IMR-90 (cell line): ENCODE measurements at regions not wholly inside any gene's neighbourhood (a gene's known extent, or its start where the extent isn't known, plus 50 kb on each side); places are given as distances from the start of the nearest gene placed in this dataset.

Experiments
- ATAC-seq: fragments of 200-7000 bp; cut with Tn5 transposase; 2 replicates; pipeline ENCODE4 v1.9.1; 2020; ENCODE audit warnings: low read depth, mild to moderate bottlenecking, moderate library complexity
- BruUV-seq: library from RNA; stranded (reverse); fragments of 400-500 nt; replicated peaks from 2 replicates; lab custom pipeline; 2021; lab: Mats Ljungman, UMichigan
- CTCF ChIA-PET: fragments of 300-600 bp; formaldehyde crosslinking; extraction: SDS; loops from one replicate; lab custom pipeline; 2021; ENCODE audit warnings: antibody characterized with exemption; lab: Yijun Ruan, JAX
- POLR2A ChIA-PET: fragments of 300-600 bp; sonication (Branson Sonifier 250); formaldehyde crosslinking; loops from one replicate; lab custom pipeline; 2022; ENCODE audit warnings: antibody characterized with exemption; ENCODE audit not compliant: unreplicated experiment; lab: Charles Lee
- DNase-seq: peaks from one replicate; pipeline ENCODE4 v3.0.0; 2013
- H2AFZ ChIP-seq: replicated peaks from 2 replicates; pipeline ENCODE3; 2013; ENCODE audit warnings: low read length, mild to moderate bottlenecking; ENCODE audit not compliant: poor library complexity
- H2AK5ac ChIP-seq: 2 replicates; pipeline ENCODE4 v1.6.1; 2013; ENCODE audit warnings: low read depth, low read length, inconsistent platforms
- H2AK9ac ChIP-seq: replicated peaks from 2 replicates; pipeline ENCODE3; 2013; ENCODE audit warnings: mild to moderate bottlenecking, low read depth, low read length, moderate library complexity; ENCODE audit not compliant: poor library complexity
- H2BK120ac ChIP-seq: 2 replicates; pipeline ENCODE4 v1.6.1; 2013; ENCODE audit warnings: low read depth, low read length, inconsistent platforms
- H2BK15ac ChIP-seq: 3 replicates; pipeline ENCODE4 v1.6.1; 2013; ENCODE audit warnings: low read depth, low read length, inconsistent platforms
- H2BK20ac ChIP-seq: 2 replicates; pipeline ENCODE4 v1.6.1; 2013; ENCODE audit warnings: low read depth, mild to moderate bottlenecking, inconsistent platforms, low read length, moderate library complexity
- H2BK5ac ChIP-seq: 2 replicates; pipeline ENCODE4 v1.6.1; 2013; ENCODE audit warnings: mild to moderate bottlenecking, low read depth, low read length, inconsistent platforms; ENCODE audit not compliant: poor library complexity, severe bottlenecking
- H3K14ac ChIP-seq: replicated peaks from 2 replicates; pipeline ENCODE4 v1.6.1; 2013; ENCODE audit warnings: low read depth, low read length, inconsistent platforms
- H3K18ac ChIP-seq: 2 replicates; pipeline ENCODE4 v1.6.1; 2013; ENCODE audit warnings: low read depth, low read length, control low read depth
- H3K23ac ChIP-seq: 2 replicates; pipeline ENCODE4 v1.6.1; 2013; ENCODE audit warnings: low read depth, low read length, inconsistent platforms
- H3K27ac ChIP-seq: 2 replicates; pipeline ENCODE4 v1.5.1; 2013; ENCODE audit warnings: mild to moderate bottlenecking, control low read depth, low read length; ENCODE audit not compliant: insufficient read depth
- H3K27me3 ChIP-seq: 2 replicates; pipeline ENCODE4 v1.6.1; 2013; ENCODE audit warnings: low read length; ENCODE audit not compliant: control insufficient read depth, insufficient read depth
- H3K36me3 ChIP-seq: 2 replicates; pipeline ENCODE4 v1.6.1; 2013; ENCODE audit warnings: low read length, mixed read lengths; ENCODE audit not compliant: control insufficient read depth, insufficient read depth
- H3K4ac ChIP-seq: 2 replicates; pipeline ENCODE4 v1.6.1; 2013; ENCODE audit warnings: low read depth, low read length, inconsistent platforms
- H3K4me1 ChIP-seq: 2 replicates; pipeline ENCODE4 v1.6.1; 2013; ENCODE audit warnings: low read length, mixed read lengths; ENCODE audit not compliant: control insufficient read depth, insufficient read depth
- H3K4me2 ChIP-seq: 2 replicates; pipeline ENCODE4 v1.6.1; 2013; ENCODE audit warnings: low read depth, mild to moderate bottlenecking, control low read depth, low read length, moderate library complexity
- H3K4me3 ChIP-seq: 2 replicates; pipeline ENCODE4 v1.5.1; 2013; ENCODE audit warnings: low read depth, mild to moderate bottlenecking, control low read depth, low read length, moderate library complexity; ENCODE audit not compliant: insufficient read depth
- H3K56ac ChIP-seq: 2 replicates; pipeline ENCODE4 v1.6.1; 2013; ENCODE audit warnings: low read length, inconsistent platforms; ENCODE audit not compliant: insufficient read depth; ENCODE audit errors: extremely low read depth
- H3K79me1 ChIP-seq, 2 experiments: 2 replicates each; pipeline ENCODE4 v1.6.1; 2013; ENCODE audit warnings: low read length in 2 of 2, inconsistent platforms in 1 of 2, low read depth in 1 of 2
- H3K9ac ChIP-seq: 2 replicates; pipeline ENCODE4 v1.6.1; 2013; ENCODE audit warnings: low read depth, low read length, control low read depth
- H3K9me1 ChIP-seq: 2 replicates; pipeline ENCODE4 v1.6.1; 2013; ENCODE audit warnings: low read length, inconsistent platforms; ENCODE audit not compliant: insufficient read depth
- H3K9me3 ChIP-seq: 2 replicates; pipeline ENCODE4 v1.6.1; 2013; ENCODE audit warnings: low read length; ENCODE audit not compliant: control insufficient read depth, insufficient read depth
- H4K20me1 ChIP-seq: 2 replicates; pipeline ENCODE4 v1.6.1; 2013; ENCODE audit warnings: low read length, inconsistent platforms; ENCODE audit not compliant: insufficient read depth
- H4K5ac ChIP-seq: 2 replicates; pipeline ENCODE4 v1.6.1; 2013; ENCODE audit warnings: mild to moderate bottlenecking, low read depth, low read length, control low read depth
- H4K8ac ChIP-seq, 2 experiments: 2 replicates each; pipeline ENCODE4 v1.6.1; 2013; ENCODE audit warnings: low read depth in 2 of 2, low read length in 2 of 2, control low read depth in 1 of 2, inconsistent platforms in 1 of 2
- H4K91ac ChIP-seq: 2 replicates; pipeline ENCODE4 v1.6.1; 2013; ENCODE audit warnings: low read depth, low read length, inconsistent platforms; ENCODE audit not compliant: insufficient read depth
- BHLHE40 ChIP-seq: fragments of 150-350 bp; IDR thresholded peaks from 2 replicates; pipeline ENCODE4 v1.6.1; 2016; ENCODE audit warnings: mild to moderate bottlenecking, low read depth, low read length
- CEBPB ChIP-seq: IDR thresholded peaks from 2 replicates; pipeline ENCODE4 v1.6.1; 2012; ENCODE audit warnings: low read depth, low read length, improper control_type of control experiment
- CHD1 ChIP-seq: IDR thresholded peaks from 2 replicates; pipeline ENCODE4 v1.6.1; 2012; ENCODE audit warnings: low read depth, low read length, improper control_type of control experiment
- FOS ChIP-seq: fragments of 150-350 bp; IDR thresholded peaks from 2 replicates; pipeline ENCODE4 v1.6.1; 2016; ENCODE audit warnings: low read depth, low read length
- MAFK ChIP-seq: IDR thresholded peaks from 2 replicates; pipeline ENCODE4 v1.6.1; 2012; ENCODE audit warnings: low read depth, low read length, improper control_type of control experiment
- MAZ ChIP-seq: IDR thresholded peaks from 2 replicates; pipeline ENCODE4 v1.6.1; 2012; ENCODE audit warnings: low read depth, mild to moderate bottlenecking, low read length, improper control_type of control experiment, moderate library complexity, borderline replicate concordance
- MXI1 ChIP-seq: IDR thresholded peaks from 2 replicates; pipeline ENCODE4 v1.6.1; 2012; ENCODE audit warnings: low read depth, mild to moderate bottlenecking, low read length, moderate library complexity, borderline replicate concordance
- NFE2L2 ChIP-seq: fragments of 150-350 bp; IDR thresholded peaks from 2 replicates; pipeline ENCODE4 v1.6.1; 2016; ENCODE audit warnings: low read depth, mild to moderate bottlenecking, low read length
- POLR2A ChIP-seq: IDR thresholded peaks from 2 replicates; pipeline ENCODE4 v1.6.1; 2012; ENCODE audit warnings: mild to moderate bottlenecking, low read depth, low read length
- RAD21 ChIP-seq: IDR thresholded peaks from 2 replicates; pipeline ENCODE4 v1.6.1; 2012; ENCODE audit warnings: low read length, improper control_type of control experiment
- RCOR1 ChIP-seq: IDR thresholded peaks from 2 replicates; pipeline ENCODE4 v1.6.1; 2012; ENCODE audit warnings: mild to moderate bottlenecking, low read length, improper control_type of control experiment; ENCODE audit not compliant: insufficient replicate concordance
- RFX5 ChIP-seq: IDR thresholded peaks from 2 replicates; pipeline ENCODE4 v1.8.0; 2012; ENCODE audit warnings: low read depth, mild to moderate bottlenecking, low read length, moderate library complexity
- SMC3 ChIP-seq: fragments of 150-350 bp; IDR thresholded peaks from 2 replicates; pipeline ENCODE4 v1.6.1; 2016; ENCODE audit warnings: low read depth, mild to moderate bottlenecking, antibody characterized with exemption, low read length, moderate library complexity
- WGBS, 2 experiments: methylation state at CpG; one replicate each; pipeline versions ENCODE4 v1.1.5 to v1.1.7; 2013; ENCODE audit warnings: missing lambda C conversion rate in 2 of 2; ENCODE audit not compliant: insufficient read length in 1 of 2; ENCODE audit errors: extremely low coverage in 2 of 2; 5-methylcytosine and 5-hydroxymethylcytosine counted together
- dilution Hi-C: fragments of 300-500 bp; cut with HindIII; formaldehyde crosslinking; loops from one replicate; pipeline ENCODE4 v1.14.3; 2018; ENCODE audit warnings: low sequenced_read_pairs; ENCODE audit not compliant: unreplicated experiment
- in situ Hi-C: fragments of 300-500 bp; cut with MboI; formaldehyde crosslinking; loops from 3 replicates; pipeline ENCODE4 v1.14.3; 2019; ENCODE audit warnings: low sequenced_read_pairs, inconsistent platforms, mixed read lengths
- intact Hi-C: fragments of 100-400 bp; cut with micrococcal nuclease; formaldehyde crosslinking; loops from 2 replicates; pipeline ENCODE4 v1.10.0; 2022
- TF ChIP-seq, protein P1 (sequence below): fragments of 150-350 bp; IDR thresholded peaks from 2 replicates; pipeline ENCODE4 v1.6.1; 2017; ENCODE audit warnings: mild to moderate bottlenecking, antibody characterized with exemption, low read length, low read depth
- TF ChIP-seq, protein P2 (sequence below): conservative IDR thresholded peaks from 2 replicates; pipeline ENCODE4 v1.5.1; 2012; ENCODE audit warnings: mild to moderate bottlenecking, low read depth, low read length, improper control_type of control experiment
- TF ChIP-seq, protein P3 (sequence below): fragments of 150-350 bp; IDR thresholded peaks from 2 replicates; pipeline ENCODE4 v1.6.1; 2016; ENCODE audit warnings: low read depth, mild to moderate bottlenecking, low read length, moderate library complexity, borderline replicate concordance

DNA sequence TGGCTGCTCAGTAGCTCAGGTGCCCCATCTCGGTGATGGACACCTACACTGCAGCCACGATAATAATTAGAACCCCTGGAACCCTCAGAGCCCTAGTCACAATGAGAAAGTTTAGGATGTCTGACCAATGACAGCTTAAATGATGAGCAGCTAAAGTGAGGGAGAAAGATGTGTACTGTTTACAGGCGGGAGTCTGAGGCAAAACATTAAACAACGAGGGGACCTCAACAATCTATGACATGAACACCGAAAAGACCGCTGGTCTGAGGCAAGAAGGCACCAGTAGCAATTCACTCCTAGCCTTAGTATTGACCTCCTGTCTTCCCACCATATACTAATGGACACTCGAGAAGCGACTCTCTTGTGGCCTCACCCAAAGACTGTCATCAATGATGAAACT is 369.5 kb upstream of the SMIM31 start:
- BruUV-seq, result no TSS peak
- Histone ChIP-seq H3K14ac (no peak overlapping the region), H2AK5ac (no peak overlapping the region), H4K5ac (no peak overlapping the region), H3K9me3 (peaks cover 4% of the 10 kb centered on the region), H3K9ac (no peak overlapping the region), H3K4me3 (no peak overlapping the region), H2BK20ac (no peak overlapping the region), H3K4me1 (no peaks in the 10 kb centered on the region), H3K18ac (no peak overlapping the region), H2AK9ac (no peak overlapping the region), H3K4ac (no peak overlapping the region), H3K9me1 (no peaks in the 10 kb centered on the region), H2BK5ac (no peak overlapping the region), H3K79me1 (no peaks in the 10 kb centered on the region), H4K20me1 (no peaks in the 10 kb centered on the region), H4K91ac (no peak overlapping the region), H4K8ac (no peak overlapping the region), H3K56ac (no peak overlapping the region), H2AFZ (no peak overlapping the region), H3K27ac (no peak overlapping the region), H3K27me3 (no peaks in the 10 kb centered on the region), H2BK120ac (no peak overlapping the region), H2BK15ac (no peak overlapping the region), H3K36me3 (no peaks in the 10 kb centered on the region), H3K23ac (no peak overlapping the region), H3K4me2 (no peak overlapping the region)
- dilution Hi-C loops (no loop called here), in situ Hi-C loops (no loop called here), intact Hi-C loops (no loop called here)
- TF ChIP-seq BHLHE40, result no peak
- no peak for TF ChIP-seq NFE2L2
- TF ChIP-seq, protein P1, sequence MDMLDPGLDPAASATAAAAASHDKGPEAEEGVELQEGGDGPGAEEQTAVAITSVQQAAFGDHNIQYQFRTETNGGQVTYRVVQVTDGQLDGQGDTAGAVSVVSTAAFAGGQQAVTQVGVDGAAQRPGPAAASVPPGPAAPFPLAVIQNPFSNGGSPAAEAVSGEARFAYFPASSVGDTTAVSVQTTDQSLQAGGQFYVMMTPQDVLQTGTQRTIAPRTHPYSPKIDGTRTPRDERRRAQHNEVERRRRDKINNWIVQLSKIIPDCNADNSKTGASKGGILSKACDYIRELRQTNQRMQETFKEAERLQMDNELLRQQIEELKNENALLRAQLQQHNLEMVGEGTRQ, result no peak
- TF ChIP-seq CHD1, result no peak
- no peak for TF ChIP-seq CEBPB
- no peak for TF ChIP-seq FOS
- no peak for TF ChIP-seq MXI1
- TF ChIP-seq SMC3, result no peak
- no peak for TF ChIP-seq MAZ
- TF ChIP-seq, protein P2, sequence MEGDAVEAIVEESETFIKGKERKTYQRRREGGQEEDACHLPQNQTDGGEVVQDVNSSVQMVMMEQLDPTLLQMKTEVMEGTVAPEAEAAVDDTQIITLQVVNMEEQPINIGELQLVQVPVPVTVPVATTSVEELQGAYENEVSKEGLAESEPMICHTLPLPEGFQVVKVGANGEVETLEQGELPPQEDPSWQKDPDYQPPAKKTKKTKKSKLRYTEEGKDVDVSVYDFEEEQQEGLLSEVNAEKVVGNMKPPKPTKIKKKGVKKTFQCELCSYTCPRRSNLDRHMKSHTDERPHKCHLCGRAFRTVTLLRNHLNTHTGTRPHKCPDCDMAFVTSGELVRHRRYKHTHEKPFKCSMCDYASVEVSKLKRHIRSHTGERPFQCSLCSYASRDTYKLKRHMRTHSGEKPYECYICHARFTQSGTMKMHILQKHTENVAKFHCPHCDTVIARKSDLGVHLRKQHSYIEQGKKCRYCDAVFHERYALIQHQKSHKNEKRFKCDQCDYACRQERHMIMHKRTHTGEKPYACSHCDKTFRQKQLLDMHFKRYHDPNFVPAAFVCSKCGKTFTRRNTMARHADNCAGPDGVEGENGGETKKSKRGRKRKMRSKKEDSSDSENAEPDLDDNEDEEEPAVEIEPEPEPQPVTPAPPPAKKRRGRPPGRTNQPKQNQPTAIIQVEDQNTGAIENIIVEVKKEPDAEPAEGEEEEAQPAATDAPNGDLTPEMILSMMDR, result no peak
- no peak for TF ChIP-seq MAFK
- no peak for TF ChIP-seq RFX5
- TF ChIP-seq RCOR1, result no peak
- no peak for TF ChIP-seq RAD21
- TF ChIP-seq POLR2A, result no peak
- TF ChIP-seq, protein P3, sequence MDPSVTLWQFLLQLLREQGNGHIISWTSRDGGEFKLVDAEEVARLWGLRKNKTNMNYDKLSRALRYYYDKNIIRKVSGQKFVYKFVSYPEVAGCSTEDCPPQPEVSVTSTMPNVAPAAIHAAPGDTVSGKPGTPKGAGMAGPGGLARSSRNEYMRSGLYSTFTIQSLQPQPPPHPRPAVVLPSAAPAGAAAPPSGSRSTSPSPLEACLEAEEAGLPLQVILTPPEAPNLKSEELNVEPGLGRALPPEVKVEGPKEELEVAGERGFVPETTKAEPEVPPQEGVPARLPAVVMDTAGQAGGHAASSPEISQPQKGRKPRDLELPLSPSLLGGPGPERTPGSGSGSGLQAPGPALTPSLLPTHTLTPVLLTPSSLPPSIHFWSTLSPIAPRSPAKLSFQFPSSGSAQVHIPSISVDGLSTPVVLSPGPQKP, result no peak
- ChIA-PET POLR2A (no interaction called here), CTCF (no interaction called here)
- no peak for DNase-seq
- no CpG with 5 or more reads among the region's 8 CpGs for WGBS, 2 experiments
- ATAC-seq, result no peak
